IMR-90 (cell line): ENCODE measurements at regions not wholly inside any gene's neighbourhood (a gene's known extent, or its start where the extent isn't known, plus 50 kb on each side); places are given as distances from the start of the nearest gene placed in this dataset.

Experiments used
- ATAC-seq: fragments of 200-7000 bp; cut with Tn5 transposase; 2 replicates; pipeline ENCODE4 v1.9.1; 2020; ENCODE audit warnings: low read depth, mild to moderate bottlenecking, moderate library complexity
- BruUV-seq: library from RNA; stranded (reverse); fragments of 400-500 nt; replicated peaks from 2 replicates; lab custom pipeline; 2021; lab: Mats Ljungman, UMichigan
- CTCF ChIA-PET: fragments of 300-600 bp; formaldehyde crosslinking; extraction: SDS; loops from one replicate; lab custom pipeline; 2021; ENCODE audit warnings: antibody characterized with exemption; lab: Yijun Ruan, JAX
- POLR2A ChIA-PET: fragments of 300-600 bp; sonication (Branson Sonifier 250); formaldehyde crosslinking; loops from one replicate; lab custom pipeline; 2022; ENCODE audit warnings: antibody characterized with exemption; ENCODE audit not compliant: unreplicated experiment; lab: Charles Lee
- DNase-seq: peaks from one replicate; pipeline ENCODE4 v3.0.0; 2013
- H2AFZ ChIP-seq: replicated peaks from 2 replicates; pipeline ENCODE3; 2013; ENCODE audit warnings: low read length, mild to moderate bottlenecking; ENCODE audit not compliant: poor library complexity
- H2AK5ac ChIP-seq: 2 replicates; pipeline ENCODE4 v1.6.1; 2013; ENCODE audit warnings: low read depth, low read length, inconsistent platforms
- H2AK9ac ChIP-seq: replicated peaks from 2 replicates; pipeline ENCODE3; 2013; ENCODE audit warnings: mild to moderate bottlenecking, low read depth, low read length, moderate library complexity; ENCODE audit not compliant: poor library complexity
- H2BK120ac ChIP-seq: 2 replicates; pipeline ENCODE4 v1.6.1; 2013; ENCODE audit warnings: low read depth, low read length, inconsistent platforms
- H2BK15ac ChIP-seq: 3 replicates; pipeline ENCODE4 v1.6.1; 2013; ENCODE audit warnings: low read depth, low read length, inconsistent platforms
- H2BK20ac ChIP-seq: 2 replicates; pipeline ENCODE4 v1.6.1; 2013; ENCODE audit warnings: low read depth, mild to moderate bottlenecking, inconsistent platforms, low read length, moderate library complexity
- H2BK5ac ChIP-seq: 2 replicates; pipeline ENCODE4 v1.6.1; 2013; ENCODE audit warnings: mild to moderate bottlenecking, low read depth, low read length, inconsistent platforms; ENCODE audit not compliant: poor library complexity, severe bottlenecking
- H3K14ac ChIP-seq: replicated peaks from 2 replicates; pipeline ENCODE4 v1.6.1; 2013; ENCODE audit warnings: low read depth, low read length, inconsistent platforms
- H3K18ac ChIP-seq: 2 replicates; pipeline ENCODE4 v1.6.1; 2013; ENCODE audit warnings: low read depth, low read length, control low read depth
- H3K23ac ChIP-seq: 2 replicates; pipeline ENCODE4 v1.6.1; 2013; ENCODE audit warnings: low read depth, low read length, inconsistent platforms
- H3K27ac ChIP-seq: 2 replicates; pipeline ENCODE4 v1.5.1; 2013; ENCODE audit warnings: mild to moderate bottlenecking, control low read depth, low read length; ENCODE audit not compliant: insufficient read depth
- H3K27me3 ChIP-seq: 2 replicates; pipeline ENCODE4 v1.6.1; 2013; ENCODE audit warnings: low read length; ENCODE audit not compliant: control insufficient read depth, insufficient read depth
- H3K36me3 ChIP-seq: 2 replicates; pipeline ENCODE4 v1.6.1; 2013; ENCODE audit warnings: low read length, mixed read lengths; ENCODE audit not compliant: control insufficient read depth, insufficient read depth
- H3K4ac ChIP-seq: 2 replicates; pipeline ENCODE4 v1.6.1; 2013; ENCODE audit warnings: low read depth, low read length, inconsistent platforms
- H3K4me1 ChIP-seq: 2 replicates; pipeline ENCODE4 v1.6.1; 2013; ENCODE audit warnings: low read length, mixed read lengths; ENCODE audit not compliant: control insufficient read depth, insufficient read depth
- H3K4me2 ChIP-seq: 2 replicates; pipeline ENCODE4 v1.6.1; 2013; ENCODE audit warnings: low read depth, mild to moderate bottlenecking, control low read depth, low read length, moderate library complexity
- H3K4me3 ChIP-seq: 2 replicates; pipeline ENCODE4 v1.5.1; 2013; ENCODE audit warnings: low read depth, mild to moderate bottlenecking, control low read depth, low read length, moderate library complexity; ENCODE audit not compliant: insufficient read depth
- H3K56ac ChIP-seq: 2 replicates; pipeline ENCODE4 v1.6.1; 2013; ENCODE audit warnings: low read length, inconsistent platforms; ENCODE audit not compliant: insufficient read depth; ENCODE audit errors: extremely low read depth
- H3K79me1 ChIP-seq, 2 experiments: 2 replicates each; pipeline ENCODE4 v1.6.1; 2013; ENCODE audit warnings: low read length in 2 of 2, inconsistent platforms in 1 of 2, low read depth in 1 of 2
- H3K9ac ChIP-seq: 2 replicates; pipeline ENCODE4 v1.6.1; 2013; ENCODE audit warnings: low read depth, low read length, control low read depth
- H3K9me1 ChIP-seq: 2 replicates; pipeline ENCODE4 v1.6.1; 2013; ENCODE audit warnings: low read length, inconsistent platforms; ENCODE audit not compliant: insufficient read depth
- H3K9me3 ChIP-seq: 2 replicates; pipeline ENCODE4 v1.6.1; 2013; ENCODE audit warnings: low read length; ENCODE audit not compliant: control insufficient read depth, insufficient read depth
- H4K20me1 ChIP-seq: 2 replicates; pipeline ENCODE4 v1.6.1; 2013; ENCODE audit warnings: low read length, inconsistent platforms; ENCODE audit not compliant: insufficient read depth
- H4K5ac ChIP-seq: 2 replicates; pipeline ENCODE4 v1.6.1; 2013; ENCODE audit warnings: mild to moderate bottlenecking, low read depth, low read length, control low read depth
- H4K8ac ChIP-seq, 2 experiments: 2 replicates each; pipeline ENCODE4 v1.6.1; 2013; ENCODE audit warnings: low read depth in 2 of 2, low read length in 2 of 2, control low read depth in 1 of 2, inconsistent platforms in 1 of 2
- H4K91ac ChIP-seq: 2 replicates; pipeline ENCODE4 v1.6.1; 2013; ENCODE audit warnings: low read depth, low read length, inconsistent platforms; ENCODE audit not compliant: insufficient read depth
- CEBPB ChIP-seq: IDR thresholded peaks from 2 replicates; pipeline ENCODE4 v1.6.1; 2012; ENCODE audit warnings: low read depth, low read length, improper control_type of control experiment
- RFX5 ChIP-seq: IDR thresholded peaks from 2 replicates; pipeline ENCODE4 v1.8.0; 2012; ENCODE audit warnings: low read depth, mild to moderate bottlenecking, low read length, moderate library complexity
- WGBS, 2 experiments: methylation state at CpG; one replicate each; pipeline versions ENCODE4 v1.1.5 to v1.1.7; 2013; ENCODE audit warnings: missing lambda C conversion rate in 2 of 2; ENCODE audit not compliant: insufficient read length in 1 of 2; ENCODE audit errors: extremely low coverage in 2 of 2; 5-methylcytosine and 5-hydroxymethylcytosine counted together
- dilution Hi-C: fragments of 300-500 bp; cut with HindIII; formaldehyde crosslinking; loops from one replicate; pipeline ENCODE4 v1.14.3; 2018; ENCODE audit warnings: low sequenced_read_pairs; ENCODE audit not compliant: unreplicated experiment
- in situ Hi-C: fragments of 300-500 bp; cut with MboI; formaldehyde crosslinking; loops from 3 replicates; pipeline ENCODE4 v1.14.3; 2019; ENCODE audit warnings: low sequenced_read_pairs, inconsistent platforms, mixed read lengths
- intact Hi-C: fragments of 100-400 bp; cut with micrococcal nuclease; formaldehyde crosslinking; loops from 2 replicates; pipeline ENCODE4 v1.10.0; 2022

- ChIA-PET CTCF (interaction anchor here (3.8 kb wide), 1 partner anchor 9 kb away, joined by 13 read pairs; no protein-coding TSS in a partner anchor), POLR2A (no interaction called here)
- WGBS, 2 experiments, result 57% methylated on average over 1 of the region's 4 CpGs; no CpG with 5 or more reads in 1 of the 2 experiments
- no peak overlapping the region for H4K91ac ChIP-seq
- TF ChIP-seq CEBPB (0 out of 2 replicates have a peak, but pooled peaks have one; percentile 19), RFX5 (no peak)
- no peak overlapping the region for H2BK5ac ChIP-seq
- no peaks in the 10 kb centered on the region for H3K9me3 ChIP-seq
- H2BK120ac ChIP-seq, result no peak overlapping the region
- H3K18ac ChIP-seq, result no peak overlapping the region
- H3K56ac ChIP-seq, result no peak overlapping the region
- H3K9ac ChIP-seq, result no peak overlapping the region
- H3K36me3 ChIP-seq, result no peaks in the 10 kb centered on the region
- no peak overlapping the region for H2BK15ac ChIP-seq
- intact Hi-C loops (no loop called here), dilution Hi-C loops (no loop called here), in situ Hi-C loops (no loop called here)
- H3K79me1 ChIP-seq, result no peaks in the 10 kb centered on the region
- H3K4me2 ChIP-seq, result no peak overlapping the region
- no peak overlapping the region for H2AK9ac ChIP-seq
- H3K23ac ChIP-seq, result no peak overlapping the region
- no peak for ATAC-seq
- no peak overlapping the region for H3K4ac ChIP-seq
- BruUV-seq, result no TSS peak
- H2AFZ ChIP-seq, result no peak overlapping the region
- no peak overlapping the region for H2BK20ac ChIP-seq
- H3K9me1 ChIP-seq, result no peaks in the 10 kb centered on the region
- H3K4me3 ChIP-seq, result no peak overlapping the region
- H3K4me1 ChIP-seq, result peaks cover 5% of the 10 kb centered on the region
- H4K20me1 ChIP-seq, result no peaks in the 10 kb centered on the region
- DNase-seq, result no peak
- H2AK5ac ChIP-seq, result no peak overlapping the region
- no peak overlapping the region for H3K27ac ChIP-seq
- no peak overlapping the region for H3K14ac ChIP-seq
- no peak overlapping the region for H4K8ac ChIP-seq
- peaks cover 16% of the 10 kb centered on the region for H3K27me3 ChIP-seq
- H4K5ac ChIP-seq, result no peak overlapping the region
Measured at GRCh38 chr2:9760069-9760901, 83.0 kb upstream of the TAF1B start.
